ENCODE measurements at regions not wholly inside any gene's neighbourhood (a gene's known extent, or its start where the extent isn't known, plus 50 kb on each side); places are given as distances from the start of the nearest gene placed in this dataset.

DNA sequence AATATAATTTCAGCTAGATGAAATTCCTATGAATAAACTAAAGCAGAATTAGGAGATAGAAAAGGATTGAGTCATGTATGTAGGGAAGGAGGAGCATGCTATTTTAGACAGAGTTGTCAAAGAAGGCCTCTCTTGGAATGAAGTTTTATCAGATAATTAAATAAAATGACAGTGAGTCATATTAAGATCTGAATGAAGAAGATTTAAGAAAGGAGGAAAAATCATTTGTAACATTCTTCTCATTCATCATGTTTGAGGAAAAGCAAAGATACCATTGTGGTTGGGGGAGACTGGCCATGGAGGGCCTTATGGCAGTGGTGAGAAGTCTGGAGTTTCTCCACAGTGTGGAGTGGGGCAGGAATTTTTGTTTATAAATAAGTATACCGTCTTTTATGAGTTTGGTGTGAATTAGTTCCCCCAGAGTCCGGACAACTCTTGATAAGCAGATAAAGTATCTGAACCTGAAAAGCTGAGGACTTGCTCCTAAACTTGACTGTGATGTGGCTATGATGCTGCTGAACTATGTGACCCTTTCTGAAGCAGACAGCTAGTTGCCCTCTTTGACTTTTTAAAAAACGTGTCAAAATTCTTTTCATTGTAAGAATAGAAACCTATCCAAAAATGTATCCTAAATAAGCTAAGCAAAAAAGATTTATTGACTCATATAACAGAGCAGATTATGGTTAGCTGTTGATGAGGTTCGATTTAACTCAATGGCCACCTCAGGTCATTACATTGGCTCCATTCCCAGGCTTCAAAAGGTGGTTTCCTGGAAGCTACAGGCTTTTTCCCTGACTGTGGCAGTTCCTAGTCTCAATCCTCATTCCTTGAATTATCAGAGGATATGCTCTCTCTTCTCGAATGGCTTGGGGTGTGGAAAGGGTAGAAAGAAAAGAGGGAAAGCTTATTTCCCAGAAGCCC is 90.8 kb downstream of the LHX9 start:
- DNase-seq (no peak), ATAC-seq (no peak)
- Mint-ChIP-seq H3K27me3 (peaks cover 0 to 2% (median 0%) of the 10 kb centered on the region in 5 donors), H3K4me3 (no peak overlapping the region), H3K9me3 (peaks cover 3 to 34% (median 14%) of the 10 kb centered on the region in 9 donors), H3K27ac (no peak overlapping the region), H3K4me1 (no peaks in the 10 kb centered on the region), H3K36me3 (peaks cover 0 to 29% (median 7%) of the 10 kb centered on the region in 3 donors)
- POLR2A ChIA-PET, result no interaction called here

DNA sequence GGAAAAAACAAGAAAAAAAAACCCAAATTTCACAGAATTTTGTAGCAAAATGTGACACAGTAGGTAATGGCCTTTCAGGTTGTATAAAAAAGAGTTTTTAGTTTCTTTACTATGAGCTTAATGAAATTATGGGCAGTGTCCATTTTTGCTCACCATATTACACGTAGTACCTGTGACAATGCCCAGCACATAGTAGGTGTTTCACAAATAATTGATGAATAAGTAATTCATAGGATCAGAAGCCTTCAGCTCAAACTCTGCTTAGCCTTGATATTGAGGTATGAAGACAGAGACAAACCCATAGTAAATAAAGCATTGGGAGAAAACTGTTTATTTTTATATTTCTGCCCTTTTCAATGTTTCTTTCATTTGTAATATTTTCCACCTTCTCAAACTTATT is 97.2 kb downstream of the LHX9 start:
- Mint-ChIP-seq H3K27me3 (peaks cover 0 to 2% (median 0%) of the 10 kb centered on the region in 5 donors), H3K9me3 (peaks cover 0 to 20% (median 8%) of the 10 kb centered on the region in 9 donors), H3K4me1 (no peaks in the 10 kb centered on the region), H3K4me3 (no peak overlapping the region), H3K27ac (no peak overlapping the region), H3K36me3 (peaks cover 0 to 12% (median 0%) of the 10 kb centered on the region in 3 donors)
- DNase-seq (no peak), ATAC-seq (no peak)
- POLR2A ChIA-PET, result interaction anchor here (0.6 kb wide), 1 partner anchor 14 kb away, joined by 3 read pairs; no protein-coding TSS in a partner anchor

DNA sequence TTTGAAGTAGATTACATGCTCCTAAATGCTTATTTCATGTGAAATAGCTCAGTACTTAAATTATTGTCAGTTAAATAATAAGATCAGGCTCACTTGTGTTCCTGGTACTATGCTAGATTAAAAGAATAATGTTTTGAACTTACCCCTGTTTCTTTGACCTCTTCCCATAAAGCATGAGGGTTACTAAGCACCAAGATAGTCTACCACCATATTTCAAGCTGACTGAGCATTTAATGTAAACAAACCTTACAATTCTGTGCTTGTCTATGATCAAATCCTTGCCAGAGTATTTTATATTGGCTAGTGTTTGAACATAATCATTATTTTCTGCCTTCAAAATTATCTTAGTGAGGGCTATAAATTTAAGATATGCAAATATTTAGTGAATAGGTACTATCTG is 98.1 kb downstream of the LHX9 start:
- Mint-ChIP-seq H3K4me3 (no peak overlapping the region), H3K9me3 (peaks cover 0 to 11% (median 3%) of the 10 kb centered on the region in 9 donors), H3K27me3 (peaks cover 0 to 4% (median 1%) of the 10 kb centered on the region in 5 donors)

DNA sequence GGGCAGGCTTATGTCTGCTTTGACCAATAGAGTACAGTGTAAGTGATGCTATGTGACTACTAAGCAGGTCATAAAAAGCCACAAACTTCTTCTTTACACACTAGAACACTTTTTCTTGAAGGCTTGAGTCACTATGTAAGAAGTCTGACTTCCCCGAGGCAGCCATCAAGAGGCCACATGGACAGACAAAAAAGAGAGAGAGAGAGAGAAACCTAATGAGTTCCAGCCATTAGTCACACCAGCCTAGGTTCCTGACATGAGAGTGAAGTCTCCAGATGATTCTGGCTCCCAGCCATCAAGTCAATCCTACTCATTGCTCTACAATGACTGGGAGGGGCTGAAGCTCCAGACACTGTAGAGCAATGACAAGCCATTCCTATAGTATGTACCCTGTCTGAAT is 101.4 kb downstream of the LHX9 start:
- H3K27me3 Mint-ChIP-seq, result peaks cover 0 to 4% (median 1%) of the 10 kb centered on the region in 5 donors
- H3K9me3 Mint-ChIP-seq, result no peaks in the 10 kb centered on the region
- DNase-seq, result no peak
- no peak overlapping the region for H3K4me3 Mint-ChIP-seq
- no peak for ATAC-seq
- H3K27ac Mint-ChIP-seq, result no peak overlapping the region
- no peaks in the 10 kb centered on the region for H3K36me3 Mint-ChIP-seq
- H3K4me1 Mint-ChIP-seq, result no peaks in the 10 kb centered on the region
- POLR2A ChIA-PET, result no interaction called here

More for the DNA sequence above, 98.1 kb downstream of the LHX9 start:
- Mint-ChIP-seq H3K27ac (no peak overlapping the region), H3K36me3 (peaks cover 0 to 5% (median 0%) of the 10 kb centered on the region in 3 donors), H3K4me1 (no peaks in the 10 kb centered on the region)
- ATAC-seq (no peak), DNase-seq (no peak)
- POLR2A ChIA-PET, result no interaction called here

DNA sequence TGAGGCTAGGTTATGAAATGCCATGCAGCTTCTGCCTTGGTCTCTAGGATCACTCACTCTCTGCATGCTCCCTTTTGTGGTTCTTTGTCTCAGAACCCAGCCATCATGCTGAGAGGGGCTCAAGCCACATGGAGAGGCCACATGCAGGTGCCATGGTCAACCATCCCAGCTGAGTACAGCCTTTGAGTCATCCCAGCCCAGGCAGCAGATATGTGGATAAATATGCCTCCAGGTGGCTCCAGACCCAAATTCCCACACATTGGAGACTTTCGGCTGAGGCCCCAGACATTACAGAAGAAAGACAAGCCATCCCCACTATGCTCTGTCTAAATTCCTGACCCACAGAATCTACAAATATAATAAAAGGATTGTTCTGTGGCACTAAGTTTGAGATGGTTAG is 102.0 kb downstream of the LHX9 start:
- Mint-ChIP-seq H3K4me1 (no peaks in the 10 kb centered on the region), H3K9me3 (no peaks in the 10 kb centered on the region), H3K36me3 (no peaks in the 10 kb centered on the region), H3K27me3 (peaks cover 0 to 4% (median 1%) of the 10 kb centered on the region in 5 donors), H3K4me3 (no peak overlapping the region), H3K27ac (no peak overlapping the region)
- no peak for ATAC-seq
- POLR2A ChIA-PET, result no interaction called here
- DNase-seq, result no peak

DNA sequence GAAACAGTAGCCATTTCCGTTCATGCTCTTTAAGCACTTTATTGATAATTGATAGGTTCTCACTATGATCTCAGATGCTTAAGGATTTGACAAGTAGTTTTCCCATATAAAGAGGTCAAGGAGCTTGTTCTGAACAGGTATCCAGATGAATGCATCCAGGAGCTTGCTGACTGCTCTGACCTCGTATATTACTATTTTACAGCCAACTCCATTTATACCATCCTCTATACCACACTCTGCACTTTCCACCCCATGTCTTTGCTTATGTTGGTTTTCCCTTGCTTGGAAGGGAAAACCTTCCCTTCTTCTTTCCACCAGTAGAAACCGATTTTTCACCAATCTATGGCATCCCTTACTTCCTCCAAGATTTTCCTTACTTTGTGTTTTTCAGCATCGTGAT is 107.2 kb downstream of the LHX9 start:
- no peak for DNase-seq
- Mint-ChIP-seq H3K36me3 (no peaks in the 10 kb centered on the region), H3K9me3 (no peaks in the 10 kb centered on the region), H3K4me1 (peaks cover 0 to 2% (median 0%) of the 10 kb centered on the region in 4 donors), H3K27me3 (peaks cover 0 to 8% (median 3%) of the 10 kb centered on the region in 5 donors), H3K4me3 (no peak overlapping the region), H3K27ac (no peak overlapping the region)
- ATAC-seq, result no peak
- POLR2A ChIA-PET, result no interaction called here

DNA sequence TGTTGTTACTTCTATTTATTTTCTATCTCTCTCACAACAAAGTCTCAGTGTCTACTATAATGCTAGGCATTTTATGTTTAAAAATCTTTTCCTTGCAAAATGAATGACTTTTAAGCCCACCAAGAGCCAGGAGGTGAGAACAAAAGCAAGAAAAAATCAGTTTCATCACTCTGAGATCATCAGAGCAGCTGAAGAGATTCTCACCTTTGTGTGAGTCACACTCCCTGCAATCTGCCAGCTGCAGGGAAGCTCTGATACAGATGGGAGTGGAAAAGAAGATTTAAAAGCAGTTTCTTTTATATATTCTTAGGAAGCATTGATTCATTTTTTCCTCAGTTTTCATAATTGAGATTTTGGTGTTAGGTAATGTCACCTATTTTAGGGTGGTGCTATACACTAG is 107.6 kb downstream of the LHX9 start:
- H3K27me3 Mint-ChIP-seq, result peaks cover 0 to 6% (median 3%) of the 10 kb centered on the region in 5 donors
- no peaks in the 10 kb centered on the region for H3K9me3 Mint-ChIP-seq
- H3K4me1 Mint-ChIP-seq, result peaks cover 0 to 2% (median 0%) of the 10 kb centered on the region in 4 donors
- no peaks in the 10 kb centered on the region for H3K36me3 Mint-ChIP-seq
- DNase-seq (no peak), ATAC-seq (no peak)
- no peak overlapping the region for H3K4me3 Mint-ChIP-seq
- H3K27ac Mint-ChIP-seq, result no peak overlapping the region
- POLR2A ChIA-PET, result no interaction called here

DNA sequence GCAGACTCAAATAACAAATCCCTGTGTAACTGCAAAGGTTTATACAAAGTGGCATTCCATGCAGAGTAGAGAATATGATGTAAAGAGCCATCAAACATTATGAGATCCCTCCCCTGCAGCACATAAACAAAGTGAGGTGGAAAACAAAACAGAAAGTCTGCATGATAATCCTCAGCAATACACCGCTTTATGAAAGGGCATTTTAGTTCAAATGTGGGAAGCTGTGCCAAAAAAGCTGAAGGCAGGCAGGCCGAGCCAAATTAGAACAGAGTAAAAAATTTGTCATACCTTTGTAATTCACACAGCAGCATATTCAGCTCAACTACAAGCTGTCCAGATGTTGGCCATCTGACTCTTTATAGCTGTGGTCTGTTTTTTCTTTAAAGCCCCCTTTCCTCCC is 113.5 kb downstream of the LHX9 start:
- peaks cover 0 to 3% (median 0%) of the 10 kb centered on the region in 5 donors for H3K27me3 Mint-ChIP-seq

DNA sequence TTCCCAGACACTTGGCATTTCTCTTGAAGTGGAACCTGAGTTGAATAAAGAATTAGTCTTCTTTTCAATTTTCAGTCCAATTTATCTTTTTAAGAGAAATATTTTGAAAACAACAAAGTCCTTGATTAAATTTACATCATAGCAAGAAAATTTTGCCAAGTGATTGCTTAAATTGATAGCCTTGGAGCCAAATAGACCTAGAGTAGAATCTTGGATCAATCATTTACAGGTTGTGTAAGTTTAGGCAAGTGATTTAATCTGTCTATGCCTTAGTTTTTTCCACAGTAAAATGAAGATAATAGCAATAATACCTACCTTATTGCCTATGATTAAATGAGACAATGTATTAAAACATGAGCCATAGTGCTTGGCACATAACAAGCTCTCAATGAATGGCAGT is 113.9 kb downstream of the LHX9 start:
- Mint-ChIP-seq H3K4me3 (no peak overlapping the region), H3K9me3 (no peaks in the 10 kb centered on the region), H3K27ac (no peak overlapping the region), H3K27me3 (peaks cover 0 to 3% (median 0%) of the 10 kb centered on the region in 5 donors), H3K36me3 (no peaks in the 10 kb centered on the region), H3K4me1 (no peaks in the 10 kb centered on the region)
- ATAC-seq, result no peak
- POLR2A ChIA-PET, result no interaction called here
- no peak for DNase-seq

More for the DNA sequence above, 113.5 kb downstream of the LHX9 start:
- Mint-ChIP-seq H3K27ac (no peak overlapping the region), H3K36me3 (no peaks in the 10 kb centered on the region), H3K4me3 (no peak overlapping the region), H3K4me1 (no peaks in the 10 kb centered on the region), H3K9me3 (no peaks in the 10 kb centered on the region)
- DNase-seq, result no peak
- POLR2A ChIA-PET, result no interaction called here
- ATAC-seq, result no peak

DNA sequence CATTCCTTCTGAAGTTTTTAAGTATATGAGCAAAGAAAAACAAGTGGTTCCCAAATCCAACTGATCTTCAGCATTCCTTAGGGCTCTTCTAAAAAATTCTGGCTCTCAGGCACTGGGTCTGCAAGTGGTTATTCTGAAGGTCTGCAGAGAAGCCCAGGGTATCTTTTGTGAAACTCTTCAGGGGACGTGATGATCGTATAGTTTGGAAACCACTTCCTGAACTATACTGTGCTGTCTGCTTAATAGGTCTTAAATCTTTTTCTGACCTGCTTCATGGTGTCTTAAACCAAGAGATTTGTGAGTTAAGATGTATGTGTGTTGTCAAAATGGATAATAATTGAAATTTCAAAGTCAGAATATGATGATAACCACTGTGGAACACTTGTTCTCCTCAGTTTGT is 115.5 kb downstream of the LHX9 start:
- H3K9me3 Mint-ChIP-seq, result no peaks in the 10 kb centered on the region
- H3K4me3 Mint-ChIP-seq, result no peak overlapping the region
- no peaks in the 10 kb centered on the region for H3K4me1 Mint-ChIP-seq
- POLR2A ChIA-PET, result no interaction called here
- no peak overlapping the region for H3K27ac Mint-ChIP-seq
- H3K36me3 Mint-ChIP-seq, result no peaks in the 10 kb centered on the region
- H3K27me3 Mint-ChIP-seq, result no peaks in the 10 kb centered on the region
- ATAC-seq (no peak), DNase-seq (no peak)

DNA sequence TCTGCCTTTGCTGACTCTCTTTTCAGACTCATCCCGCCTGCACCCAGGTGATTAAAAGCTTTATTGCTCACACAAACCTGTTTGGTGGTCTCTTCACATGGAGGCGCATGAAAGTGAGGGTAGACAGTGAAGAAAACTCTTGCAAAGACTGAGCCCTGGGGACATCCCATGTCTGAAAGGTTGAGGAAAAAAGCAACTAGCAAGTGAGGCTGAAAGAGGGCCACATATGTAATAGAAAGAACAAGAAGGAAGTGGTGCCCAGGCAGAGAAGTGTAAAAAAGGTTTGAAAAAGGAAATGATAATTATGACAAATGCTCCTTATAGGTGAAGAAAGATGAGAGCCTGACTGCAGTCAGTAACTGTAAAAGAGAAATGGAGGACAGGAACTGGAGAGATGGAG is 115.9 kb upstream of the NEK7 start:
- Mint-ChIP-seq H3K4me3 (no peak overlapping the region), H3K36me3 (no peaks in the 10 kb centered on the region), H3K27ac (no peak overlapping the region), H3K27me3 (no peaks in the 10 kb centered on the region), H3K4me1 (no peaks in the 10 kb centered on the region), H3K9me3 (peaks cover 0 to 2% (median 0%) of the 10 kb centered on the region in 9 donors)
- DNase-seq, result no peak
- ATAC-seq, result no peak
- POLR2A ChIA-PET, result no interaction called here

DNA sequence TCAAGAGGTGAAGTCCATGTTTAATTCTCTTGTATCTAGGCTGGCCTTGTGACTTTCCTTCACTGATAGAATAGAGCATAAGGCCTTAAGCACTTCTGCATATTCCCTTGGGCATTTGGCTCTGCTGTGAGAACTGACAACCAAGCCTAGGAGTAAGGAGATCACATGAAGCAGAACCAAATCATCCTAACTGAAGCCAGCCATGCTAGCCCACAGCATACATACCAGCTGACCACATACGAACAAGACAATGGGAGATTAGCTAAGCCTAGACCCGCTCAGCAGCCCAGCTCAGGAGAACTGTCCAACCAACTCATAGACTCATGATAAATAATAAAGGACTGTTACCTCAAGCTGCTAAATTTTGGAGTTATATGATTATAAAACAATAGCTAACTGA is 114.6 kb upstream of the NEK7 start:
- H3K4me1 Mint-ChIP-seq, result no peaks in the 10 kb centered on the region
- H3K4me3 Mint-ChIP-seq, result no peak overlapping the region
- peaks cover 0 to 5% (median 0%) of the 10 kb centered on the region in 3 donors for H3K36me3 Mint-ChIP-seq
- no peak overlapping the region for H3K27ac Mint-ChIP-seq
- ATAC-seq (no peak), DNase-seq (no peak)
- POLR2A ChIA-PET, result no interaction called here
- no peaks in the 10 kb centered on the region for H3K27me3 Mint-ChIP-seq
- H3K9me3 Mint-ChIP-seq, result peaks cover 0 to 11% (median 1%) of the 10 kb centered on the region in 9 donors

DNA sequence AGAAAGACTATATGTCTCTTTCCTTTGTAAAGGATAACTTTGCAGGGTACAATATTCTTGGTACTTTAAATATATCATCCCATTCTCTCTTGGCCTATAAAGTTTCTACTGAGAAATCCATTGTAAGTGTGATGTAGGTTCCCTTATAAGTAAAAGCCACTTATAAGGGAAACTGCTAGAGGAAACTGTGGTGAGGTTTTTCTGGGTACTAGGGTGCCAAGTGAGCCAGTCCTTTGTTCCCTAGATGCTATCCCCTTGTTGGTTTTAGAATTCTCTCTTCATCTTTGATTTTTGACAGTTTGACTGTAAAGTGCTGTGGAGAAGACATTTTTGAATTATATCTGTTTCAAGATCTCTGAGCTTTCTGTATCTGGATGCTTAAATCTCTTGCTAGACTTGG is 108.9 kb upstream of the NEK7 start:
- DNase-seq, result peak in 2 of 10 donors; percentile 16 to 35
- no peaks in the 10 kb centered on the region for H3K27me3 Mint-ChIP-seq
- peaks cover 0 to 30% (median 11%) of the 10 kb centered on the region in 9 donors for H3K9me3 Mint-ChIP-seq
- peaks cover 6 to 14% (median 11%) of the 10 kb centered on the region in 4 donors for H3K4me1 Mint-ChIP-seq
- peaks cover 0 to 21% (median 9%) of the 10 kb centered on the region in 3 donors for H3K36me3 Mint-ChIP-seq
- peak overlapping the region in 1 of 10 donors; percentile 14 for H3K27ac Mint-ChIP-seq
- H3K4me3 Mint-ChIP-seq, result peak overlapping the region in 1 of 10 donors; percentile 7
- peak in 1 of 2 donors; percentile 72 for ATAC-seq
- POLR2A ChIA-PET, result no interaction called here

Data from naive thymus-derived CD8-positive, alpha-beta T cell (primary cell).